ENCODE measurements at regions not wholly inside any gene's neighbourhood (a gene's known extent, or its start where the extent isn't known, plus 50 kb on each side); places are given as distances from the start of the nearest gene placed in this dataset.

DNA sequence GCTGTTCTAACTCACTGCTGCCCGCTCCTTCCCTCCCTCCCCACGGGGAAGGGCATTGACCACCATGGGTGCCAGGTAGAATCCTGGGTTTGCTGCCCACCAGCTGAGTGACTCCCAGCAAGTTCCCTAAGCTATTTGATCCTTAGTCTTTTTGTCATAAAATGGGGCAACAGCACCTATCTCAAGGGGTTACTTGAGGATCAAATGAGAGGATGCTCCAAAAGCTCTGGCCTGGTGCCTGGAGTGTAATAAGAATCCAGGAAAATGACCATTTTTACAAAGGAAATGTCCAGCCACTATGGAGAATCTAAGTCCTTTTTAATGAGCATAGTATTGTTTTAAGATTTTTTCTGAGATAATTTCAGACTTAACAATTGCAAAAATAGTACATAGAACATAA lies 61.4 kb upstream of the CMKLR1 start:
- H2AFZ ChIP-seq (ENCODE audit: low read depth, low read length): no peak overlapping the region
- no peaks in the 10 kb centered on the region for H3K9me3 ChIP-seq (ENCODE audit: insufficient read depth, low read length)
- no peak overlapping the region for H3K9ac ChIP-seq (ENCODE audit: low read length)
- TF ChIP-seq, protein P1, sequence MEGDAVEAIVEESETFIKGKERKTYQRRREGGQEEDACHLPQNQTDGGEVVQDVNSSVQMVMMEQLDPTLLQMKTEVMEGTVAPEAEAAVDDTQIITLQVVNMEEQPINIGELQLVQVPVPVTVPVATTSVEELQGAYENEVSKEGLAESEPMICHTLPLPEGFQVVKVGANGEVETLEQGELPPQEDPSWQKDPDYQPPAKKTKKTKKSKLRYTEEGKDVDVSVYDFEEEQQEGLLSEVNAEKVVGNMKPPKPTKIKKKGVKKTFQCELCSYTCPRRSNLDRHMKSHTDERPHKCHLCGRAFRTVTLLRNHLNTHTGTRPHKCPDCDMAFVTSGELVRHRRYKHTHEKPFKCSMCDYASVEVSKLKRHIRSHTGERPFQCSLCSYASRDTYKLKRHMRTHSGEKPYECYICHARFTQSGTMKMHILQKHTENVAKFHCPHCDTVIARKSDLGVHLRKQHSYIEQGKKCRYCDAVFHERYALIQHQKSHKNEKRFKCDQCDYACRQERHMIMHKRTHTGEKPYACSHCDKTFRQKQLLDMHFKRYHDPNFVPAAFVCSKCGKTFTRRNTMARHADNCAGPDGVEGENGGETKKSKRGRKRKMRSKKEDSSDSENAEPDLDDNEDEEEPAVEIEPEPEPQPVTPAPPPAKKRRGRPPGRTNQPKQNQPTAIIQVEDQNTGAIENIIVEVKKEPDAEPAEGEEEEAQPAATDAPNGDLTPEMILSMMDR (IDR thresholded peaks at IDR 0.05; ENCODE audit: low read depth, low read length): no peak
- TF ChIP-seq EZH2phosphoT487 (IDR thresholded peaks at IDR 0.05; ENCODE audit: low read depth): no peak
- H3K4me3 ChIP-seq (ENCODE audit: low read length): no peak overlapping the region
- peaks cover 42% of the 10 kb centered on the region for H3K27me3 ChIP-seq (ENCODE audit: low read depth, low read length)
- H3K27ac ChIP-seq (ENCODE audit: low read length): no peak overlapping the region
- H3K79me2 ChIP-seq (ENCODE audit: low read length): no peaks in the 10 kb centered on the region
- H3K4me1 ChIP-seq (ENCODE audit: low read length): no peaks in the 10 kb centered on the region
- no peaks in the 10 kb centered on the region for H4K20me1 ChIP-seq (ENCODE audit: insufficient read depth, low read length)
- H3K4me2 ChIP-seq (ENCODE audit: low read length): no peak overlapping the region
- no peaks in the 10 kb centered on the region for H3K36me3 ChIP-seq (replicated peaks; ENCODE audit: low read depth, low read length)

DNA sequence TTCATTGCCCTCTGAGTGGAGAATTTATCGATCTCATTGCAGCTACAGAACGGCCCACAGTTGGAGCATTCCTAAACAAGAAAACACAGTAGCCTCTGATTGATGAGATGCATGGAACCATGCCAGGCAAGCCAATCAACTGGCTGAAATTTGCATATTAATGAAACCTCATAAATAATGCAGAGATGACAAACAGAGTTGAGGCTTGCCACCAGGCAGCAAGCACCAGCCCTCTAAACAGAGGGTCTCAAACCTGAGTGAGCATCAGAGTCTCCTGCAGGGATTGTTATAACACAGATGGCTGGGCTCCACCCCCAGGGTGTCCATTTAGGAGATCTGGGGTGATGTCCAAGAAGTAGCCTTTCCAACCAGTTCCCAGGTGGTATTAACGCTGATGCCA lies 60.9 kb upstream of the CMKLR1 start:
- H3K27ac ChIP-seq (ENCODE audit: low read length): no peak overlapping the region
- H3K36me3 ChIP-seq (replicated peaks; ENCODE audit: low read depth, low read length): no peaks in the 10 kb centered on the region
- no peaks in the 10 kb centered on the region for H3K79me2 ChIP-seq (ENCODE audit: low read length)
- TF ChIP-seq, protein P1 (IDR thresholded peaks at IDR 0.05; ENCODE audit: low read depth, low read length): no peak
- no peak for TF ChIP-seq EZH2phosphoT487 (IDR thresholded peaks at IDR 0.05; ENCODE audit: low read depth)
- no peaks in the 10 kb centered on the region for H4K20me1 ChIP-seq (ENCODE audit: insufficient read depth, low read length)
- peaks cover 42% of the 10 kb centered on the region for H3K27me3 ChIP-seq (ENCODE audit: low read depth, low read length)
- H3K4me1 ChIP-seq (ENCODE audit: low read length): no peaks in the 10 kb centered on the region
- no peak overlapping the region for H3K4me2 ChIP-seq (ENCODE audit: low read length)
- no peak overlapping the region for H3K9ac ChIP-seq (ENCODE audit: low read length)
- H3K4me3 ChIP-seq (ENCODE audit: low read length): no peak overlapping the region
- H3K9me3 ChIP-seq (ENCODE audit: insufficient read depth, low read length): no peaks in the 10 kb centered on the region
- H2AFZ ChIP-seq (ENCODE audit: low read depth, low read length): no peak overlapping the region

DNA sequence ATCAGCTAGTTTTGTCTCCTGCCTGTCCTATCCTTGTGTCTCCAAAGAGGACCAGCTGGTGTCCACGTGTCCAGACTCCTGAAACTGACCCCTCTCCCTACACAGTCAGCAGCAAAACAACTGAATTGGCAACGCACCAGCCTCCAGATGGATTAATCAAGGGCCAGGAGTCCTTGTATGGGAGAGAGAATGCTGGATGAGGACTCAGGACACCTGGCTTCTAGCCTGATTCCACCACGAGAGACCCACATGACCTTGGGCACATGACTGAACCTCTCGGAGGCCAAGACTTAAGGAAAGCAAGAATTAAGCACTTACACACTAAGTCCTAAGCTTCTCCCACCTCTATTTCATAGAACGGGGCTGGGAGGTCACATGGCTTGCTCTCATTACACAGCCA lies 60.4 kb upstream of the CMKLR1 start:
- H3K4me1 ChIP-seq (ENCODE audit: low read length): no peaks in the 10 kb centered on the region
- no peaks in the 10 kb centered on the region for H3K79me2 ChIP-seq (ENCODE audit: low read length)
- peaks cover 42% of the 10 kb centered on the region for H3K27me3 ChIP-seq (ENCODE audit: low read depth, low read length)
- no peak overlapping the region for H3K9ac ChIP-seq (ENCODE audit: low read length)
- H3K9me3 ChIP-seq (ENCODE audit: insufficient read depth, low read length): no peaks in the 10 kb centered on the region
- H2AFZ ChIP-seq (ENCODE audit: low read depth, low read length): no peak overlapping the region
- no peak overlapping the region for H3K4me3 ChIP-seq (ENCODE audit: low read length)
- TF ChIP-seq, protein P1 (IDR thresholded peaks at IDR 0.05; ENCODE audit: low read depth, low read length): no peak
- no peak for TF ChIP-seq EZH2phosphoT487 (IDR thresholded peaks at IDR 0.05; ENCODE audit: low read depth)
- H3K36me3 ChIP-seq (replicated peaks; ENCODE audit: low read depth, low read length): no peaks in the 10 kb centered on the region
- H4K20me1 ChIP-seq (ENCODE audit: insufficient read depth, low read length): no peaks in the 10 kb centered on the region
- no peak overlapping the region for H3K4me2 ChIP-seq (ENCODE audit: low read length)
- no peak overlapping the region for H3K27ac ChIP-seq (ENCODE audit: low read length)

DNA sequence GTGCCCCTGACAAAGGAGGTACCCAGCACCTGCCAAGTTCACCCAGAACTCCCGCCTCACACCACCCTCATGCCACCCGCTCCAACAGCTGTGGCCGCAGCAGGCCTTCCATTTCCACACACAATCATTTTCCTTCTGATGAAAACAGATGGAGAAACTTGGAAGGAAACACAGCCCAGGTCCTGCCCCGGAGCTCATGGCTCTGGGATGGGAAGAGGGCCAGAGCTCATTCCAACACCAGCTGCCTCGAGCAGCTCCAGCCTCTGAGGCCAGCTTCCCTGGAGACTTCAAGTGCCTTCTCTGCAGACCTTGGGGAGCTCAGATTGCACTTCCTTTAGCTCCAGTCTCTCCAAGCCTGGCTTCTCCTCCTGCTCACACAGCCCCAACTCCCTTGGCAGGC lies 55.1 kb upstream of the CMKLR1 start:
- Histone ChIP-seq H3K9ac (ENCODE audit: low read length) (no peak overlapping the region), H3K36me3 (replicated peaks; ENCODE audit: low read depth, low read length) (no peaks in the 10 kb centered on the region), H3K4me3 (ENCODE audit: low read length) (no peak overlapping the region), H3K9me3 (ENCODE audit: insufficient read depth, low read length) (no peaks in the 10 kb centered on the region), H3K27ac (ENCODE audit: low read length) (no peak overlapping the region), H4K20me1 (ENCODE audit: insufficient read depth, low read length) (0 out of 2 replicates have a peak, but pooled peaks cover 3% of the 10 kb centered on the region), H2AFZ (ENCODE audit: low read depth, low read length) (no peak overlapping the region), H3K27me3 (ENCODE audit: low read depth, low read length) (peaks cover 32% of the 10 kb centered on the region), H3K4me2 (ENCODE audit: low read length) (no peak overlapping the region), H3K4me1 (ENCODE audit: low read length) (no peaks in the 10 kb centered on the region), H3K79me2 (ENCODE audit: low read length) (no peaks in the 10 kb centered on the region)
- TF ChIP-seq EZH2phosphoT487 (IDR thresholded peaks at IDR 0.05; ENCODE audit: low read depth): no peak
- TF ChIP-seq, protein P1 (IDR thresholded peaks at IDR 0.05; ENCODE audit: low read depth, low read length): no peak
